ENCODE measurements at regions not wholly inside any gene's neighbourhood (a gene's known extent, or its start where the extent isn't known, plus 50 kb on each side); places are given as distances from the start of the nearest gene placed in this dataset.
A peak's percentile ranks its signal among the peaks of the same experiment; 100 is the strongest.
"Not testable (repeated sequence)": the region's sequence is repeated elsewhere in the genome, so short reads cannot be mapped to it uniquely, and the experiment has no call there.

GRCh38 chr16:55072976-55073375 is 142.3 kb downstream of the IRX5 start:
- no peak for DNase-seq (ENCODE audit: low spot score)

GRCh38 chr16:55073830-55074229 is 143.2 kb downstream of the IRX5 start:
- DNase-seq (ENCODE audit: low spot score), result no peak

GRCh38 chr16:55075208-55075607 is 144.5 kb downstream of the IRX5 start:
- not testable (repeated sequence) for DNase-seq (ENCODE audit: low spot score)

DNA sequence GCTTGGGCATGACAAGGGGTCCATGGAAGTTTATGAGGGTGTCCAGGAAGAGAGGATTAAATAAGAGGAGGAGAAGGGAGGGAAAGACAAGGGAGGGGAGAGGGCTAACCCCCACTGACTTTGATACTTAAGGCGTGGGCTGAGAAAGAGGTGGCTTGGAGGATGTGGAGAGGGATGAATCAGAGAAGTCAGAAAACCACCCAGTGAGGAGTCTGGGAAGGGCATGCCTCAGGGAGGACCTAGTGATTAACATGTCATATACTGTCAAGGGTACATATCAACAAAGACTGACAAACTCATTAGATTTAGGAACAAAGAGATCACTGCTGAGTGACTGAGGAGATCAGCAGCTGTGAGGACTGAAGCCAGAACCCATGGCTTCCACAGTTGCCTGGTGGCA is 145.4 kb downstream of the IRX5 start:
- DNase-seq (ENCODE audit: low spot score), result no peak

- peak; percentile 29 for DNase-seq (ENCODE audit: low spot score)
Measured at GRCh38 chr16:55077266-55077665, 146.6 kb downstream of the IRX5 start.

GRCh38 chr16:55078153-55078552 is 147.5 kb downstream of the IRX5 start:
- no peak for DNase-seq (ENCODE audit: low spot score)

GRCh38 chr16:55078699-55079410 is 148.2 kb downstream of the IRX5 start:
- no peak for DNase-seq (ENCODE audit: low spot score)

GRCh38 chr16:55081622-55082590 is 151.2 kb downstream of the IRX5 start:
- no peak for DNase-seq (ENCODE audit: low spot score)

- DNase-seq (ENCODE audit: low spot score), result no peak
Measured at GRCh38 chr16:55082591-55082976, 151.9 kb downstream of the IRX5 start.

DNA sequence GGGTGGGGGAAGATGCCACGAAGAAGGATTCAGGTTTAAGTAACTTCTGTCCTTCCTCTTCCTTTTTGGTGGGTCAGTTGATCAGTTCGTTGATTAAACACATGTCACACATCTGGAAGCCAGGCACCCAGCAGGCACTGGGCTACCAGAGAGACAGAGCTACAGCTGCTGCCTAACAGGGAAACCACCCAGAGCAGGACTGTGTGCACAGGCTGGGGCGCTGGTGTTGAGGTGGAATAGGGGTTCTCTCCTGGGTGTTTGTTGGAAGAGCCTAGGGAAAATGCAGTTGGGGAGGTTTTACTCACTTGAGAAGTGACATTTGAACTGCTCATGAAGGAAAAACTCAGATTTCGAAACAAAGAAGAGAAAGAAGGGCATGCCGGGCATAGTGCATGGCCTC is 152.4 kb downstream of the IRX5 start:
- DNase-seq (ENCODE audit: low spot score), result no peak

GRCh38 chr16:55088098-55088497 is 157.4 kb downstream of the IRX5 start:
- DNase-seq (ENCODE audit: low spot score), result no peak

- DNase-seq (ENCODE audit: low spot score), result no peak
Measured at GRCh38 chr16:55089600-55089999, 158.9 kb downstream of the IRX5 start.

DNA sequence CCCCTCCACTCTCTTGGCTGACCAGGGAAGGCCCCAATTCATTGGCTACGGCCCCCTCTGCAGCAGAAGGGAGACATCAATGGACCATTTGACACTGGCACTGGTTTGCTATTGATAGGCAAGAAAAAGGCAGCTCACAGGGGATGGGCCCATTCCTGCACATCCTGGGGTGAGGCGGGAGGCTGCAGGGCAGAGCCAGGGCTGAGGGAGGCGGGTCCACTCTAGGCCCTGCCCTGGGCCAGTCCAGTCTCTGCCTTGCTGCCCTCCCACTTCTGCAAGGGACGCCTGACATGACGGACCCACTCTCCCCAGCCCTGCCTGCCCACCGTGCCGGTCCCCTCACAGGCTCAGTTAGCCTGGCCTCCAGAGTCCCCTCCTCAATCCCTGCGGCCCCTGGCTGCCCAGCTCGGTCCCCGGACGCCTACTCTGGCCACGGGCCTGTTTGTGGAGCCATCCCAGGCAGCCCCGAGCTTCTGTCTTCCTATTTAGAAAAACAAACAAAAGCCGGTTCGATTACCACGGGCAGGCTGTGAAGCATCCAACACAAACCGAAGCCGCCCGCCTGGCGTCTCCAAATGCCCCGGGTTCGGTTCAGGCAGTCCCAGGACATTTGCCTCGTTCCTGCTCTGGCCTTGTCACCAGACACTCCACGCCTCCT is 160.7 kb downstream of the IRX5 start:
- DNase-seq (ENCODE audit: low spot score), result no peak

DNA sequence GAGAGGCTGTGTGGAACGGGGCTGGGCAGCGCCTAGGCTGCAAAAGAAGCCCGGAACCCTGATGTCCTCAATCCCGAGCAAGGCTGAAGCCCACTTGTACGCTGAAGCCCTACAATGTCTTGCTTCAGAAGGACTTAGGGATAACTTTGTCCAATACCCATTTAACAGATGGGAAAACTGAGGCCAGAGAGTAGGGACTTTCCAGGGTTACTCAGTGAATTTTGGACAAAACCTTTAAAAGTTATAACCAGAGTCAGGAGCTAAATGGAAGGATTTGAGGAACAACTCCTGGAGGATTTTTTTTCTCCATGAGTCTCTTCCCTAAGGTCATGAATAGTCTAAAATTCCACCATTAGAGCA is 161.2 kb downstream of the IRX5 start:
- DNase-seq (ENCODE audit: low spot score), result no peak

GRCh38 chr16:55100100-55100499 is 169.4 kb downstream of the IRX5 start:
- no peak for DNase-seq (ENCODE audit: low spot score)

- DNase-seq (ENCODE audit: low spot score), result no peak
Measured at GRCh38 chr16:55101026-55101425, 170.4 kb downstream of the IRX5 start.

DNA sequence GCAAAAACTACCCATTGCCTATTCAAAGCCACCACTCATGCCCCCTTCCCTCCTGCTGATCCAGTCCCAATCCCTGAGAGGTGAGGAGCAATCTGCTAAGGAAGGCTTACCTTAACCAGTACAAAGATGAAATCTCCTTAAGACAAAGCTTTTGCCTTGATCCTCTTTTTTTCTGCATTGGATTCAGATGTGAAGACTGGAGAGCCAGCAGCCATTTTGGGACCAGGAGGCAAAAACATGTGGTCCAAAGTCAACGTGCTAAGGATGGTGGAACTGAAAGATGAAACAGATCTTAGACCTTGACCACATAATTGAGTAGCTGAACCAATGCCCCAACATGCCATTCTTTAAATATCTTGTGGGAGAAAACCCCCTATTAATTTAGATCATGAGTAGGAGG is 171.4 kb downstream of the IRX5 start:
- DNase-seq (ENCODE audit: low spot score), result no peak

- no peak for DNase-seq (ENCODE audit: low spot score)
Measured at GRCh38 chr16:55102531-55102930, 171.9 kb downstream of the IRX5 start.

- no peak for DNase-seq (ENCODE audit: low spot score)
Measured at GRCh38 chr16:55107851-55108250, 177.2 kb downstream of the IRX5 start.

DNA sequence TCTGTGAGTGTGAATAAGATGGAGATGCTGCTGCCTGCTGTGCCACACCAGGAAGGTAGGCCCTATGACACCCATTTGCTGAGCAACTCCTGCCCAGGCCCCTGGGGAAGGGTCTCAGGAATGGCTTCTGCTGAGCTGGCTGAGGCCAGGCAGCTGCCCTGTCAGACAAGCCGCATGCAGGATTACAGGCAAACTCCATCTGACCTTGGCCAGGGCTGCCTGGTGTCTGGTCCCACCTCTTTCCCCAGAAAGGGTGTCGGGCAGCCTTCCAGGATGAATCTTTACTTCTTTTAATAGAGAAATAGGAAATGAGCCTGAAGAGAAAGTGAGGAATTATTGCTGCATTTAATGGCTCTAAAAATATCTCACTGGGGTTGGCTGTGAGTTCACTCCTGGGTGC is 182.5 kb downstream of the IRX5 start:
- DNase-seq (ENCODE audit: low spot score), result no peak

GRCh38 chr16:55115506-55115905 is 184.8 kb downstream of the IRX5 start:
- no peak for DNase-seq (ENCODE audit: low spot score)

DNA sequence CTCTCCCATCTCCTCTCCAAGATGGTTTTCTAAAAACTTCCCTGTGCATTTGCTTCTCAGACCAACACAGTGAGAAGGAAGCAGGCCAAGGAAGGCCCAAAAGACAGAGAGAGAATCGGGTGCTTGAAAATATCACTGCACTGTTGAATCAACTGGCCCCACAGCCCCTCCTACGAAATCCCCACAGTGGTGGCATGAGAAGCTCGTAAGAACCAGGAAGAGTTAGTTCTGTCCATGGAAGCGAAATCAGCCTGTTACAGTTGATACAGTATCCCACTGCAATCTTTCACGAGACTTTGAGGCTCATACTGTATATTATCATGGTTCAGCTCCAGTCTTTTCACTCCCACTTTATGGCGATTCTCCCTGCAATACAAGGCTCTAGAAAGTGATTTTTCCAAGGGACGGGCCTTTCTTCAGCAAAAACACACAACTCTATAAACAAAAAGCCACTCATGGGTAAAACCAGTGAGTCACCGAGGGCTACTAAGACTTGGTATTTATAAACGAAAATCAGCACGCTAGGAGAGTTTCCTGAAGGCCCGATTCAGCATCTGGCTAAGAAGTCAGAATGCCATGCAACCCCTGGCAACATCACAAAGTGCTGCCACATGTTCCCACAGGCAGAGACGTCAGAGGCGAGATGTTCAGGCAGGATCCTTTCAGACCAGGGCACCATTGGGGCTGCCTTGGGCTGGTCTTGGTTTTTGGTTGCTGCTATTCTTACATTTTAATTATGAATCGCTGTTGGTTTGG is 185.7 kb downstream of the IRX5 start:
- DNase-seq (ENCODE audit: low spot score), result no peak

All from GM03348 (cell line).